NOMO-1 treated with DMSO at 0.1 percent for 48 hours (cell line): ENCODE measurements at regions not wholly inside any gene's neighbourhood (a gene's known extent, or its start where the extent isn't known, plus 50 kb on each side); places are given as distances from the start of the nearest gene placed in this dataset.

Experiments used
- DNase-seq: peaks from one replicate; lab custom pipeline; 2025; ENCODE audit not compliant: unreplicated experiment; lab: John Stamatoyannopoulos, UW

- DNase-seq = no peak
Observed at GRCh38 chr4:153989505-153989904, 200.6 kb upstream of the SFRP2 start.

GRCh38 chr4:153988492-153989363 lies 199.8 kb upstream of the SFRP2 start:
- no peak for DNase-seq

GRCh38 chr4:153987291-153987690 lies 198.4 kb upstream of the SFRP2 start:
- DNase-seq = no peak

GRCh38 chr4:153976954-153977353 lies 188.1 kb upstream of the SFRP2 start:
- DNase-seq = no peak

GRCh38 chr4:153974452-153974851 lies 185.6 kb upstream of the SFRP2 start:
- DNase-seq = no peak

GRCh38 chr4:153973942-153974341 lies 185.1 kb upstream of the SFRP2 start:
- no peak for DNase-seq

GRCh38 chr4:153971899-153972298 lies 183.0 kb upstream of the SFRP2 start:
- DNase-seq = no peak

GRCh38 chr4:153970169-153970568 lies 181.3 kb upstream of the SFRP2 start:
- DNase-seq = no peak

GRCh38 chr4:153969542-153969941 lies 180.7 kb upstream of the SFRP2 start:
- DNase-seq = no peak

GRCh38 chr4:153966641-153967040 lies 177.8 kb upstream of the SFRP2 start:
- DNase-seq = no peak

GRCh38 chr4:153963216-153963615 lies 174.3 kb upstream of the SFRP2 start:
- DNase-seq = no peak

- no peak for DNase-seq
Observed at GRCh38 chr4:153962311-153963039, 173.6 kb upstream of the SFRP2 start.

GRCh38 chr4:153955327-153955726 lies 166.4 kb upstream of the SFRP2 start:
- peak; percentile 72 for DNase-seq

- DNase-seq = no peak
Observed at GRCh38 chr4:153954654-153955053, 165.8 kb upstream of the SFRP2 start.

- DNase-seq = peak; percentile 77
Observed at GRCh38 chr4:153950100-153950979, 161.5 kb upstream of the SFRP2 start.

- DNase-seq = no peak
Observed at GRCh38 chr4:153948041-153948440, 159.2 kb upstream of the SFRP2 start.

GRCh38 chr4:153947124-153947523 lies 158.2 kb upstream of the SFRP2 start:
- no peak for DNase-seq

GRCh38 chr4:153945704-153946103 lies 156.8 kb upstream of the SFRP2 start:
- DNase-seq = no peak

- no peak for DNase-seq
Observed at GRCh38 chr4:153943738-153944415, 155.0 kb upstream of the SFRP2 start.

GRCh38 chr4:153940916-153941315 lies 152.0 kb upstream of the SFRP2 start:
- no peak for DNase-seq

GRCh38 chr4:153939570-153939969 lies 150.7 kb upstream of the SFRP2 start:
- DNase-seq = no peak
